ENCODE measurements at regions not wholly inside any gene's neighbourhood (a gene's known extent, or its start where the extent isn't known, plus 50 kb on each side); places are given as distances from the start of the nearest gene placed in this dataset.

- TF ChIP-seq POLR2A (IDR thresholded peaks at IDR 0.05): no peak
- TF ChIP-seq, protein P1, sequence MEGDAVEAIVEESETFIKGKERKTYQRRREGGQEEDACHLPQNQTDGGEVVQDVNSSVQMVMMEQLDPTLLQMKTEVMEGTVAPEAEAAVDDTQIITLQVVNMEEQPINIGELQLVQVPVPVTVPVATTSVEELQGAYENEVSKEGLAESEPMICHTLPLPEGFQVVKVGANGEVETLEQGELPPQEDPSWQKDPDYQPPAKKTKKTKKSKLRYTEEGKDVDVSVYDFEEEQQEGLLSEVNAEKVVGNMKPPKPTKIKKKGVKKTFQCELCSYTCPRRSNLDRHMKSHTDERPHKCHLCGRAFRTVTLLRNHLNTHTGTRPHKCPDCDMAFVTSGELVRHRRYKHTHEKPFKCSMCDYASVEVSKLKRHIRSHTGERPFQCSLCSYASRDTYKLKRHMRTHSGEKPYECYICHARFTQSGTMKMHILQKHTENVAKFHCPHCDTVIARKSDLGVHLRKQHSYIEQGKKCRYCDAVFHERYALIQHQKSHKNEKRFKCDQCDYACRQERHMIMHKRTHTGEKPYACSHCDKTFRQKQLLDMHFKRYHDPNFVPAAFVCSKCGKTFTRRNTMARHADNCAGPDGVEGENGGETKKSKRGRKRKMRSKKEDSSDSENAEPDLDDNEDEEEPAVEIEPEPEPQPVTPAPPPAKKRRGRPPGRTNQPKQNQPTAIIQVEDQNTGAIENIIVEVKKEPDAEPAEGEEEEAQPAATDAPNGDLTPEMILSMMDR (IDR thresholded peaks at IDR 0.05): no peak
Observed at GRCh38 chr10:78609976-78610375, 458.8 kb upstream of the ZMIZ1 start.

Data from thyroid gland (tissue), 4 donors.